Stromal cell of bone marrow (primary cell): ENCODE measurements at regions not wholly inside any gene's neighbourhood (a gene's known extent, or its start where the extent isn't known, plus 50 kb on each side); places are given as distances from the start of the nearest gene placed in this dataset.
A peak's percentile ranks its signal among the peaks of the same experiment; 100 is the strongest.
"Not testable (repeated sequence)": the region's sequence is repeated elsewhere in the genome, so short reads cannot be mapped to it uniquely, and the experiment has no call there.

Experiments used
- DNase-seq: peaks from one replicate; pipeline ENCODE4 v3.0.0-alpha.2; 2012; ENCODE audit warnings: low read depth

DNA sequence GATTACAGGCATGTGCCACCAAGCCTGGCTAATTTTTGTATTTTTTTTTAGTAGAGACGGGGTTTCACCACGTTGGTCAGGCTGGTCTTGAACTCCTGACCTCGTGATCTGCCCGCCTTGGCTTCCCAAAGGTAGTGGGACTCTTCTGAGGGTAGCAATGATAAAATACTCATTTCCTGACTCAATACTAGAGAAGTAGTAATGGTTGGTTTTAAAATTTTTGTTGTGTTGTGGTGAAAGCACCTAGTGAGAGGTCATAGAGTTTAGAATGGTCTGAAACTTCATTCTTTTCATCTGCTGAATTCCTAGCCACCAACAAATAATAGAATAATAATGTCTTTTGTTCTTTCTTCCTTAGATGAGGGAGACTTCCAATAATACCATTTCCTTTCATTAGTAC lies 422.1 kb downstream of the PSAT1 start:
- not testable (repeated sequence) for DNase-seq

DNA sequence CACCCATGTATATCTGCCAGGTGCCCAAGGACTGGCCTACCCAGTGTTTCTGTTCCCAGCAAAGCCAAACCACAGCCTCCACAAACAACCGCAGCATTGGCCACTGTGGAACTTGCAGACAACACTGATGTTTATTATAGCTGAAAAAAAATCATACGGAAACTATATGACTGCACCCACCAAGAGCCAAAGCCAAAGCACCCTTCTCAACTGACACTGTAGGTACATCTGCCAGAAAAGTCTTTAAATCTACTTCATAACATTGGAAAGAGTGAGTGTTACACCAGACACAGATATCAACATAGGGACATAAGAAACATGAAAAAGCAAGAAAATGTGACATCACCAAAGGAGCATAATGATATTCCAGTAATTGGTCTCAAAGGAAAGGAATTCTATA lies 428.0 kb downstream of the PSAT1 start:
- no peak for DNase-seq

DNA sequence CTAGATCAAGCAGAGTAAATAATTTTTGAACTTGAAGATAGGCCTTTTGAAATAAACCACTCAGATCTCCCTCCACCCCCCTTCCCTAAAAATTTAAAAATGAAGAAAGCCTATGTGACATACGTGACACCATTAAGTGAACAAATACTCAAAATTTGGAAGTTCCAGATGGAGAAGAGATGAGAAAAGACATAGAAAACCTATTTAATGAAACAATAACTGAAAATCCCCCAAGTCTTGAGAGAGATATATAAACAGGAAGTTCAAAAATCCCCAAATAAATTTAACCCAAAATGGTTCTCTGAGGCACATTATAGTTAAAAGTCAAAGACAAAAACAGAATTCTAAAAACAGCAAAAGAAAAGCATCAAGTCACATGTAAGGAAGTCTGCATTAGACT lies 428.6 kb downstream of the PSAT1 start:
- no peak for DNase-seq

DNA sequence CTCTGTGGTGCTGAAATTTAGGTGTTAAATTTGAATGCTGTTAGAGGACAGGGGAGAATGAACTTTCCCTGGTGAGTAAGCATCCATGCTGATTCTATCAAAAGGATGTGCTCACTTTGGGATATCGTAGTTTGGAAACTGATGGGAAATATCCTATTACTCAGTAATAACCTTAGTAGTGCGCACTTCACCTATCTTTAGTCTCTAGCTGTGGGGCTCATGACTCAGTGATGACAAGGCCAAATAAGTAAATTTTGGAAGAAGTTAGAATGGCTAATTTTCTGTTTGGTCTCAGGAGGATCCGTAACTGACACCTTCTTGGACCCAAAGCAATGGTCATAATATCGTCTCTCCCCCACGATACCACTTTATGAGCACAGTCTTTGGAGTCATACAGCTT lies 448.4 kb downstream of the PSAT1 start:
- no peak for DNase-seq

DNA sequence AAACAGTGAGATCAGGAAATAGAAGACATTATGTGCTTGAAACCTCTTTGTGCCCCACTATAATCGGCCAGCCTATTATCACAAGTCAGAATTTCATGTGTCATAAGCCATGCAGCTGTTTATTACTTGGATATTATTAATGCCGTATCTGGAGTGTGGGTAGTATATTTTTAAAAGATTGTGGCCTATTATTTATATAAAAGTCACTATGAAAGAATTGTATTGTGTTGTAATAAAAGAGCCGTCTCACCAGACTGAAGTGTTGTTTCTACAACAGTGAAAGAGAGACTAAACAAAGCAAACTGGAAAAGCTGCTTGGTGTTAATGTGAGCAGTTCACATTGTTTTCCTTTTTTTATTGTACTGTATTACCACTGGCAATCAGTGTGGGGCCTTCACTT lies 449.1 kb downstream of the PSAT1 start:
- DNase-seq: no peak

DNA sequence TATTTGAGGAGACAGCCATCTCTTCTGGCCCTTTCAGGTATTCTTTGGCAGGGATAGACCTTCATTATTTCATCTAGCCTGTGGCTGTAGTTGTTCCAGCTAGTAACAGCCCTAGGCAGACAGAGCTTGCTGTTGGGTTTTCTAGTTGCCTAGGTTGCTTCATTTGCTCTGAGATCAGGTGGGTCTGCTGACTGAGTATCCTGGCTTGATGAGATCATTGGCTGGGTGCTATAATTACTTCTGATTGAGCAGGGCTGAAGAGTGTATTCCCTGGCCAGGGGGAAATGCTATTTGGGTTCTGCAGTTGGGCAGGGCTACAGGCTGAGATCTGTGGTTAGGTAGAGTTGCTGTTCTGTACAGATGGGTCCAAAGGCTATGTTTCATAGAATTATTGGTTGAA lies 456.1 kb downstream of the PSAT1 start:
- DNase-seq: no peak

DNA sequence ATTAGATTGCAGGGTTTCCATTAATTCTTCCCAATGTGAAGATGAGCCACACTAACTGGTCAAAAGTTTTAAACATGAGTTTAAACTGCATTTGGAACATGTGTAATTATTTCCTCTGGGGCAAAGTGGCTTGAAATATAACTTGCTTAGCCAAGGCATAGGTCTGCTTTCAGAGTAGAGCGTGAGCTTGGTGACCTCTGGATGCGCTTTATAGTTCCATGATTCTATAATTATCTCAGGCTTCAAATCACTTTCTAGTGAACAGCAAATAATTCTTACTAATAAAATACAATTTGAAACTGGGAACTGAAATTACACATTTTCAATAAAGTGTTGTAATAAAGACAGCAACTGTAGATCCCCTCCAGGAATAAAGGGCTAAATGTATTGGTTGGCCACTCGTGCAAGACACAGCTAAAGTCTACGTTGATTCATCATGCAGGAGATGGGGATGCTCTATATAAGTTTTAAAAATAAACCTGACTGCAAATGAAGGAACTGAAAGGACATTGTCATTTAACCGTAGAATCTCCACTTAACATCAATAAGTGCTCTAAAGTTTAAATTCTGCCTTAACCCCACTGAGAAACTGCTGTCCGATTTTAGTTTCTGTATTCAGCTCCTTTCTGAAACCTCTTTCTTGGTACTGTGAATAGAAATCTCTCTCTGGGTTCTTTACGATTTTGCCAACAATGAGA lies 460.0 kb downstream of the PSAT1 start:
- DNase-seq: no peak

DNA sequence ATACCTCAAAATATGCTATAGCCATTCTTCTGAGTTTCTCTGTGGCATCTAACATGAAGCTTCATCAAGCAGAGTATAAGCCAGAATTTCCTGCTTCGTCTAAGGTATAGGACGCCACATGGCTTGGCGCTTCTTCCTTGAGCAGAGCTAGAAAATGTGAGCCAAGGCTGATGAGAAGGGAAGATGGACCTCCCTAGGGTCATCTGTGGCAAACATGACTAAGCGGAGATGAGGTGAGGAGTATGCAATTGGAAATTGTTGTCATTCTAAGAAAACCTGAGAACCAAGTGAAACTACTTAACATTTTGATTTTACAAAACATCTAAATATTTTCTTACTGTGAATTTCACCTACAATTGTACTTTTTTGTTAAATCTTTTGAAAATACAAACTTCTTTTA lies 466.5 kb downstream of the PSAT1 start:
- DNase-seq: no peak

DNA sequence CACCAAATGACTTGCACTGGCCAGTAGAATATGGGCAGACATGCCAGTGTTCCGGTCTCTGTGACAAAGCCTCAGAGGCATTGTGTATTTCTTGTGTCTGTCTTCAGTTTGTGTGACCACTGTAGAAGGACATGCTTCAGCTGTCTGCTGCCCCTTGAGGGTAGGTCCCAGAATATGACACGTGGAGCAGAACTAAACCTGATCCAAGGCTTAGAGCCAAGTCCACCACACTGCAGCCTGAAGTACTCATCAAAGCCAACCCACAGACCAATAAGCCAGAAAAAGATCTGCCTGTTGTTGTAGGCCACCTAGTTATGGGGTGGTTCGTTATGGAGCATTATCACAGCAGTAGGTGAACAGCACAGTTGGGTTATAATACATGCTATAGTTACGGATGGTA lies 468.9 kb downstream of the PSAT1 start:
- DNase-seq: no peak

DNA sequence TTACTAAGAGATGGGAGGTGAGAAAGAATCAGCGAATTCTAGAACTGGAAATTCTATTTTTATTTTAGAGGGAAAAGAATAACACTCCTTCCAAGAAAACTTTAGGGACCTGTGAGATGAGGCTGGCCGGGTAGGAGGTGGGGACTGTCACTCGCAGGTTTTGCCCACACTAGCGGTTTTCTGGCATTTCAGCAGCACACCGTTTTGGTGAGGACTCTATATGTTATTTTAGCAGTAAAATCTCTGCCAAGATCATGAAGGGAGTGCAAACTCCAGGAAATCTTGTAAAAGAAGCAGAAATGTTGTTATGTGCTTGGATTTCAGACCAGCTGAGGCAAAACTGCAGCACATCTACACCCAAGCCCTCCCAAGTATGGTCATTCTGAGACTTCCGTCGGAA lies 470.6 kb downstream of the PSAT1 start:
- DNase-seq: no peak

DNA sequence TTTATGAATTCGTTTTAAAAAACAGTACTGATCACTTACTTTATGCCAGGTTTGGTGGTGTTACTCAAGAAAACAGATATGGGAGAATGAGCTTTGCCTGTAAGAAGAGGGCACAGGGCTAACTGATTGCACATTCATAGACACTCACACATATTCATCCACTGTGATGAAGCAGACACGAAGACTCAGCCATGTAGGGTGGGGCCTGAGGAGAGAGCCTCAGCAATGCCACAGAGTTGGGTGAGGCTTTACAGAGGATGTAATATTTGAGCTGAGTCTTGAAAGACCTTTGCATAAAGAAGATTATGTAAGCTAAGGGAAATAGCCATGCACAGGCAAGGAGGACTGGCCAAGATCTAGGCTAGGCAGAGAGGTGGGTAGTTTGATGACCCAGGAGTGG lies 472.8 kb downstream of the PSAT1 start:
- no peak for DNase-seq

DNA sequence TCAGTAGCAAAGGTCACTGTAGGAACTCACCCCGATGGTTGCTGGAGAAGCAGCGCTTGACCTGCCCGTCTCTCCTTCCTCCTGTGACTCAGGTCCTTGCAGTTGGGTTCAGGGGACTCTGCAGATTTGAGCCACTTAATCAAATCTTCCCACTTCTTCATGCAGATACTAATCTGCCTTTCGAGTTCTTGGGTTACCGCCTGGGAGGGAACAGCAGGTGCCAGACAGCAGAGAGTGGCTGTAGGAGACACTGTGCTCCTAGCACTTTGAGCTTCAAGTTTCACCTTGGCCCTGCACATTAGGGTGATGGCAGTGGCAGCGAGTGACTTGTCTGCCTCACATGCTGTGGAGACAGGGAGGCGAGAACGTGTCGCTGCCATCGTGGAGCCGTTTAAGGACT lies 478.3 kb downstream of the PSAT1 start:
- DNase-seq: no peak

DNA sequence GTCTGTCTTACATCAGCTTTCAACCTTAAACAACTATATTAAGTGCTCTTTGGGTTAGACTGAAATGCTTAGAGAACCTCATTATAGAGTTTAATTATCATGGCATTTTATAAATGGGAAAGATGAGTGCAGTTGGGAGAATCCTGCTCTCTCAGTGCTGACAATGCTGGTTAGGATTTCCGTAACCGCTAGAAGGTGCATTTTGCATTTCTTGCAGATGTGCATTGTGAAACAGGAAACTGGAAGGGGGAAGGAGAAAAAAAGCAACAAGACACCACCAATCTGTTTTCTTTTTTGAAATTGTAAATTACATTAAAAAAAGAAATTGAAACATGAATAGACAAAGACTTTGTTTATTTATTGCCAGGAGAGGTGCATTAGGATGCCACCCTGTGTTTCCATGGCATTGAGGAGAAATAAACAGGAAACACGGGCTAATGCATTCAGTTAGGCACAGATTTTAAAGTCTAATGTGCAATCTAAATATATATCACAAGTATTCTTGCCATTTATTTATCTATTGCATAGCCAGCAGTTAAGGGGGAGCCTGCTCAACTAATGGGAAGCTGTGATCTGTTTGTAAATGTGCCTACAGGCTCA lies 478.9 kb downstream of the PSAT1 start:
- no peak for DNase-seq

DNA sequence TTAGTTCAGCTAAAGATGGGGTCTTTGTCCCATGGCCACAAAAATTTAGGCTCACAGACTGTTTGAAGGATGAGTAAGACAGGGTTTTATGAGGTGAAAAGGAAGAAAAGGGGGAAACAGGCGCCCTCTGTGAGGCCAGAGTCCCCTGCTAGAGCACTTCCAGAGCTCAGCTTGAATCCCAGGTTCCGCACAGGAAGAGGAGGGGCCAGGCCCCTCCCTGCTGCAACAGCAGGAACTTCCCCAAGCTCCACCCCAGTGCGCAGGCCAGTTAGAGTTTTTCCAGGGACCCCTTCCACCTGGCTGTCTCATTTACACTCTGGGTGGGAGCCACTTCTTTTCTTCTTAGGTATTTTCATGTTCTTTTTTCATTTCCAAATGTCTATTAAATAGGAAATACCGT lies 480.8 kb downstream of the PSAT1 start:
- DNase-seq: no peak

DNA sequence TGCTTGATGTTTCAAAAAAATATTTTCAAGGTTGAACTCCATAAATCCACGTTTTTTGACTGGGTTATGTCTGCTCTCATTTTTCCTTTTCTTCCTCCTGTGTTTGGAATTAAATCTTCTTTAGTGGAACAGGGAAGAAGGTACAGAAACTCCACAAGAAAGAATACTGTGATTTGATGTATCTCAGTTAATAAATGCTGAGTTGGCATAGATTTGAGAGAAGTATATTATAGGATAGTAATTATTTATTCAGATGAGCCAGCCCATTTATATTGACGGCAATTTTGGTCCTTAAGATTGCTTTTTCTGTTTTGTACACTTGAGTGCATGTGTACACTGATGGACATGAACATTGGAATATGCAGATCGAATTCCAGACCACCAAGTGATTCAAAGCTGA lies 481.4 kb downstream of the PSAT1 start:
- no peak for DNase-seq

DNA sequence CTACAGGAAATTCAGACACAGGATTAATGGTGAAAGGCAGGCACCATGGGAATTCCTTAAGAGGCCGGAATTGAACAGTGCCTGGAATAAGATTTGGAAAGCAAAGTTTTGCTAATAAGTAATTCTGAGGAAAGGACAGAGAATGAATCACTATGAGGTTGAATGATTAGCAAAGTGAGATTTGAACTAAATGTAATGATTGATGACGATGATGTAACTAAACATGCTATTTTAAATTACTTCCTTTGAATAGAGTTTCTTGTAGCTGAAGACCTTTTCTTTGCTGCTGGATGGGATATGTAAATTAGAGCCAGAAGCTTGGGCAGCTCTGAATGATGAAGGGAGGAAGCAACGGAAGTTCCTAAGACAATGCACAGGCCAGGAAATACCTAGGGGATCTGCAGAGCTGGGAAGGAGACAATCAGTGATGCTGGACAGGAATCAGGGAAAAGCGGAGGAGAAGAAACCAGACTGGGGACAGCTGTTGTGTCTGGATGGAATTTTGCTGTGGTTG lies 482.0 kb downstream of the PSAT1 start:
- no peak for DNase-seq

DNA sequence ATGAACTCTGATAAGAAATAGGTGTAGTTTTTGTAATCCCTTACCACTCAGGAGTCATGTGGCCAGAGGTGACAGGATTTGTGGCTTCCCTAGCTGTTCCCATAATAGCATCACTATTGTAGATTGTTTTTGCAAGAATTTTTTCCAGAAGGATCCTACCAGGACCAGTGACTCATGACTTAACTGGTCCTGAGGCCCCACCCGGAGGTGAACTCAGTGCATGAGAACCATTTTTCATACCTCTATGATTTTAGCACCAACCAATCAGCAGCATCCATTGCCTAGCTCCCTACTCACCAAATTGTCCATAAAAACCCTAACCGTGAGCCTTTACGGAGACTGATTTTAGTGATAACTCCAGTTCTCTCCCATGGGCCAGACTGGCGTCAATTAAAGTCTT lies 484.8 kb downstream of the PSAT1 start:
- no peak for DNase-seq

DNA sequence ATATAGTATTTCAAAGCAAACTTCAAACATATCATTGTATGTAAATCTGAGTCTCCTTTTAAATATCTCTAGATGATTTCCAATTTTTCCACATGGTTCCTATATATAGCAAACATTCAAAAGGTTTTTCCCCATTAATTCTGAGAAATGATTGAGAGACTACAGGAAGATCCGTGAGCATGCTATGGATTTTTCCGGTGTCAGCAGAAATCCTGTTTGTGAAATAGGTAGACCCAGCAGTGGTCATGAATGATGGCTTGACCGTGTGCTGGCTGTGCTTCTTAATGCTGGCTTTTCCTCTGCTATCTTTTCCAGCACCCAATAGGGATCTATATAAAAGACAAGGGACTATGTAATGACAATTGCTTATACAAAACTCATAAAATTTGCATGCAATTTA lies 485.3 kb downstream of the PSAT1 start:
- DNase-seq: no peak

DNA sequence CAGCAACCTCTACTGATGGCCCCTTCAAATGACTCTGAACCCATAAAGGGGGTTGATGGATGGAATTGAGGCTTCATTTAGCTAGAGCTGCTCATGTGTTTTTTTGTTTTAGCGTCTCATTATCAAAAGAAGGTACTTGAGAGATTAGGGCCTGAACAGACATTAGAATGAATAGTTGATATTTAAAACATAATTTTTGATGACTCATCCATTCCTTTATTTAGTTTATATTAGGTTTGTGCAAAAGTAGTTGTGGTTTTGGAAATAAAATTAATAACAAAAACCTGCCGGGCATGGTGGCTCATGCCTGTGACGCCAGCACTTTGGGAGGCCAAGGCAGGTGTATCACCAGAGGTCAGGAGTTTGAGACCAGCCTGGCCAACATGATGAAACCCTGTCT lies 485.9 kb downstream of the PSAT1 start:
- DNase-seq: no peak

DNA sequence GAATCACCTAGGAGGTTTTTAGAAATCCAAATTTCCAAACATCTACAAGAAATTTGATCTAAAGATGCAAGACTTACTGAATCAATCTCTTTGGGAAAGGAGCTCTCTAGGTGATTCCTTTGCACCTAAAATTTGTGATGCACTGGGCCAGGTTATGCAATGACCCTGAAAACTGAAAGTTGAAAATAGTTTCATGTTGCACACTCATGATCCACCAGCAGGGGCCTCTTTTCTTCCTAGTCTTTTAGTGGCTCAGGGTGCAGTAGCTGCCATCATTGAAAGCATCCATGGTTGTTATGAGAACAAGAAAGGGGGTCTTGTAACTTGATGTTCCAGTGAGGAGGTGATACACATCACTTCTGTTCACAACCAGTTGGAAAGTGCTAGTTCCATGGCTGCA lies 486.8 kb downstream of the PSAT1 start:
- no peak for DNase-seq

DNA sequence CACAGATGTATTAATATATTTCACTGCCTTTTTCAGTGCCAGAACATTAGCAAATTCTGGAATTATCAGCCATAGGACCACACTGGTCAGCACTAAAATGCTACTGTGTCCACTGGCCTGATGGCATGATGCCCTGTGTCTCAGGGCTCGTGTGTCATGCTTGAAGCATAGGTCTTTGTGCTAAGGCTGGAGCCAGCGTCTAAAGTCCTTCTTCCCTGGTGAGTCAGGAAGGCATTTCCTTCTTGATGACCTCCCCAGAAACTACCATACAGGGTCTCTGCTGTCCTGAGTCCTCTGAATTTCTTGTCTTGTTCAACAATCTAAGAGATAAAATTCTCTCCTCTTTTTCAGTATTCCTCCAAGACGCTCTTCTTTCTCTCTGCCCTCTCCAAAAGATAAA lies 489.9 kb downstream of the PSAT1 start:
- DNase-seq: peak; percentile 29

DNA sequence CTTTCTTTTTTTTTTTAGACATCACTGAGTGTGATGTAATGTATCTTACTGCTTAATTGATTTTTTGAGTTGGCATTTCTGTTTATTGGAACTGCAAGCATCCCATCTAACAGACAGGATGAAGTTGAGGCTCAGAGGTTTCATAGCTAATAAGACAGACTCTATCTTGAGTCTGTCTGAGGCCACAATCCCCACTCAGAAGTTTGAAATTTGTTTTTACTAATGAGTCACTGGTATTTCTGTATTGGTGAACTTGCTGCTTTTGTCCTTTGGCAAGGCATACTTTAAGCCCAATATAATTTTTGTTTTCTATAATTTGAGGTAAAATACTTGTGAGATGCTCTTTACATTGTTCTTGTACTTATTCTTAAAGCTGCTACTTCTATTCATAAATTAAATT lies 491.2 kb downstream of the PSAT1 start:
- DNase-seq: peak; percentile 21

DNA sequence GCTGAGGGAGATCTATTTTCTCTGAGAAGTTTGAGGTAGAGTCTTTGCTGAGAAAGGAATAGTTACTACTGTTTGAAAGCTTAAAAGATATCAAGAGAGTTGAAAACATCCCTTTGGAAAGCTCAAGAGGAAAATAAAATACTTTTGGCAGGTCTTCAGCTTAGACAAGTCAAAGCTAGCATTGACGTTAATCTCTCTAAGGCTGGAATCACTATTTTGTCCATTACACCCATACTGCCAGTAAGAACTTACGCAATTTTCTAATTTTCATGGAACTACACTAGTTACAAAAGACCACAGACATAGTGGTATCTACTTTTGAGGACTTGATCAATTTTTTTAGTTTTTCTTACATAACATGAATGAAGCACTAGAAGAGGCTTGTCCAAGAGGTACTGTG lies 494.9 kb downstream of the PSAT1 start:
- DNase-seq: peak; percentile 23

DNA sequence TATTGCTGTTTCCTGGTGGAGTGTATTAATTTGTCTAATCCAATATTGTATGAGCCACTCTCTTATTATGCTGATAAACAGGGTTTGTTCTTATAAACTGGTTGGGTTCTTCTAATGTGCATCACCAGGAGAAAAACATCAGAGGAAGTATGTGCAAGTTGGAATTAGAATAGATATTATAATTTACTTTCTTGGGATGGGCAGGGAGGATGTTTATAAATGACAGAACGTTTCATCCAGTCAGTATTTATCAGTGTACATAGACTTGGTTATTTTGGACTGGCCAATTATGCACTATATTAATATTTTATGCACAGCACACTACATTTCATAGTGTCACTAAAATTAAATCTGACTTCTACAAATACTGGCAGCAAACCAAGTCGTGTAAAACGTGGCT lies 495.8 kb downstream of the PSAT1 start:
- DNase-seq: no peak
